Activated CD4-positive, alpha-beta memory T cell treated with anti-CD3 and anti-CD28 coated beads, Interleukin-2, amount 10 ng/mL, durations not matched to agents 7 days and 5 days (primary cell): ENCODE measurements at regions not wholly inside any gene's neighbourhood (a gene's known extent, or its start where the extent isn't known, plus 50 kb on each side); places are given as distances from the start of the nearest gene placed in this dataset.

Experiments
- CTCF ChIA-PET: fragments of 350-600 bp; sonication (Branson Sonifier 250); formaldehyde crosslinking; loops from one replicate; lab custom pipeline; 2021; ENCODE audit warnings: antibody characterized with exemption, inconsistent platforms; lab: Charles Lee
- POLR2A ChIA-PET: fragments of 350-600 bp; sonication (Branson Sonifier 250); formaldehyde crosslinking; loops from one replicate; lab custom pipeline; 2021; ENCODE audit warnings: antibody characterized with exemption; lab: Charles Lee
- DNase-seq: peaks from one replicate; pipeline ENCODE4 v3.0.0-alpha.2; 2020
- H3K27ac Mint-ChIP-seq: one replicate; pipeline ENCODE4 v1.8.0; 2021; ENCODE audit warnings: mild to moderate bottlenecking, mixed read lengths
- H3K27me3 Mint-ChIP-seq: one replicate; pipeline ENCODE4 v1.8.0; 2021; ENCODE audit warnings: mixed read lengths
- H3K36me3 Mint-ChIP-seq: one replicate; pipeline ENCODE4 v1.8.0; 2021; ENCODE audit warnings: low read depth, mixed read lengths
- H3K4me1 Mint-ChIP-seq: one replicate; pipeline ENCODE4 v1.8.0; 2021; ENCODE audit warnings: mixed read lengths
- H3K4me3 Mint-ChIP-seq: one replicate; pipeline ENCODE4 v1.8.0; 2021; ENCODE audit warnings: mild to moderate bottlenecking, mixed read lengths
- H3K9me3 Mint-ChIP-seq: one replicate; pipeline ENCODE4 v1.8.0; 2021; ENCODE audit warnings: mixed read lengths

DNA sequence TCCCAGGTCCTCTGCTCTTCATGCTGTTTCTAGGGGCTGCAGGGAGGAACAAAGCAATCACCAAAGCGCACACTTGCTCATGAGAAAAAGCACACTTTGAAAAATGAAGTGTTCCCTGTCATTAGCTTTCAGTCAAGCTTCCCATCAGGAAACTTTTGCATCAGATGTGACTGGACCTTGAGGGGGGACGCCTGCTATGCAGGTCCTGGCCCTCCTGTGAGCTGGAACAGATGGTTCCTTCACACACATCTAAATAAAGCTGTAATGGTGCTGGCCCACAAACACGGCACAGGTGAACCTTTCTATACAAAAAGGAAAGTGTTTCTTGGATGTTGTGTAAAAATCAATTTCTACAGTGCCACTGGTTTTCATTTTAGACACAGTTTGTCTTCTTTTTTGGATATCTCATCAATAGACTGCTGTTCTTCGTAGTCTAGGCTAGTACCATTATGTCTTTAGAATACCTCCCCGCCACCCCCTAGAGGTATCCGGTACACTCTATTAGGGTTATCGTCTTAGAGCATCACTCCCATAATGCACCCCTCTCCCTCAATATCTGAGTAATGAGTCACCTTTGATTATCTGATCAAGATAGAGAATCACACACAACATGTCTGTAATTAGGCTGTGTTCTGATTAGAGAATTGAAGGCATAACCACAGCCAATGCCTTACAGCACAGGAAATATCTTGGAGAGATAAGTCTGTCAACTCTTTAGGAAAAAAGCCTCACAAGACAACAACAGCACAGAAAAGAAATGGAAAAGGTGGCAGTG lies 266.3 kb downstream of the TLR4 start:
- Mint-ChIP-seq H3K27ac (no peak overlapping the region), H3K9me3 (no peaks in the 10 kb centered on the region), H3K36me3 (no peaks in the 10 kb centered on the region), H3K4me1 (no peaks in the 10 kb centered on the region), H3K4me3 (no peak overlapping the region), H3K27me3 (no peaks in the 10 kb centered on the region)
- no peak for DNase-seq
- CTCF ChIA-PET: no interaction called here
- POLR2A ChIA-PET: no interaction called here

DNA sequence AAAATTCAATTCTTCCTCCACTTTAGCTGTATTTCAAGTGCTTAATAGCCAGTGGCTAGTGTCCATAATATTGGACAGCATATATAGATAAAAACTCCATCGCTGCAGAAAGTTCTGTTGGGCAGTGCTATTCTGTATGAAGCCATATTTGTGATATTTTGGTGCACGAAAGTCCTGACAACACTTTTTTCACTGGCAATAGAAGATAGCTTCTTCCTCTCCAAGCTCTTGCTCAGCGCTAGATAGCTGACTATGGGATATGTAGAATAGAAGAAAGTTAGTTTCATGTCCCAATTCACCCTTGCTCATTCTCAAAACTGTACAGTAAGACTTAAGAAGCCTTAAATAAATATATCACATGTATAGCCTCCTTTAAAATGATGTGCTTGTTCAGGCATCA lies 269.9 kb downstream of the TLR4 start:
- H3K4me3 Mint-ChIP-seq: no peak overlapping the region
- CTCF ChIA-PET: no interaction called here
- POLR2A ChIA-PET: no interaction called here

DNA sequence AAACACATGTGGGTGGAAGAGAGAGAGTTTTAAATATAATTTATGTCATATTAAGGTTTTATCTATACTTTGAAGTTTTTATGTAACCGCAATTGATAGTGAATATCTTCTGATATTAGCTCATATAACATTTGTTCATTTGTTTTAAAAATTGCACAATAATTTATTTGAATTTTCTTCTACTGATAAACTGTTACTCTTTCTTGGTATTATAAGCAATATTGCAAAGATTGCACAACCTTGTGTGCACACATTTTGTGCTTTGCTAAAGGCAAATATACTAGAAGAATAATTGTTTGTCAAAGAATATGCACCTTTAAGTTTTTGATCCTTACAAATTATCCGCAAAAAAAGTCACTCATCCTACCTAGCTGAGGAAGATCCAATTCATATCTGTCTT lies 275.7 kb downstream of the TLR4 start:
- CTCF ChIA-PET: no interaction called here
- Mint-ChIP-seq H3K4me3 (no peak overlapping the region), H3K9me3 (no peaks in the 10 kb centered on the region), H3K4me1 (no peaks in the 10 kb centered on the region), H3K27ac (no peak overlapping the region), H3K36me3 (no peaks in the 10 kb centered on the region), H3K27me3 (no peaks in the 10 kb centered on the region)
- DNase-seq: no peak
- POLR2A ChIA-PET: no interaction called here

More for the DNA sequence above, 269.9 kb downstream of the TLR4 start:
- Mint-ChIP-seq H3K9me3 (no peaks in the 10 kb centered on the region), H3K27me3 (no peaks in the 10 kb centered on the region), H3K36me3 (no peaks in the 10 kb centered on the region), H3K4me1 (no peaks in the 10 kb centered on the region), H3K27ac (no peak overlapping the region)
- no peak for DNase-seq

DNA sequence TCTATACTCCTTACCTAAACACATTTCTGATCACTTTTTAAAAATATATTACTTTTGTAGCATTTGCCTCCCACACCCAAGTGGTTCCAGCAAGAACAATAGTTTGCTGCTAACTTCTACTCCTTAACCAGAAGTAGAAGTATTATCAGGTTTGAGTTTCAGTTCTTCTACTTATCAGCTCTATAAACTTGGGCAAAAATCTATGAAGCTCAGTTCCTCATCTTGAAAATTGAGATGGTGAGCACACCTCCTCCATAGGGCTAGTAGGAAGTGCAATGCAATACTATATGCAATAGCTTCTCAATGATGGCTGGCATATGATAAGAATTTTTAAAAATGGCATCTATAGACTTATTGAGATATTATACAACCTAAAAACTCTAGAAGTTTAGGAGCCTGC lies 283.7 kb downstream of the TLR4 start:
- Mint-ChIP-seq H3K4me3 (no peak overlapping the region), H3K36me3 (no peaks in the 10 kb centered on the region), H3K9me3 (no peaks in the 10 kb centered on the region), H3K4me1 (no peaks in the 10 kb centered on the region), H3K27ac (no peak overlapping the region), H3K27me3 (no peaks in the 10 kb centered on the region)
- ChIA-PET CTCF (no interaction called here), POLR2A (no interaction called here)
- DNase-seq: no peak

DNA sequence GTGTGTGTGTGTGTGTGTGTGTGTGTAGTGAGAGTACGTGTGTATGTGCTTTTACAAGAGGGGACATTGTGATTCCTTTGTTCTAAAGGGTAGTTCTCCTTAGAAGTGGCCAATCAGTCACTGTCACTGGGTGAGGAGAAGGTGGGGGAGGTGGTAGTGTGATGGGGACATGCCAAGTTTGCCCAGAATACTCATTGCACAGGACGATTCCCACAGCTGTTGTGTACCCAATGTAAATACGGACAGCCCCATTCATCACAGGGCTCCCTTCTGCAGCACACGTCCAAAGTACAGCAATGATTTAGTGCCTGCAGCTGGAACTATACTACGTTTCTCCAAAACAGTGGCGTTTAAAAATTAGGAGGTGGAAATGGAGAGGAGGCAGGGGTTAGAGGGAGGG lies 287.8 kb downstream of the TLR4 start:
- POLR2A ChIA-PET: no interaction called here
- Mint-ChIP-seq H3K4me1 (no peaks in the 10 kb centered on the region), H3K36me3 (no peaks in the 10 kb centered on the region), H3K27ac (no peak overlapping the region), H3K27me3 (no peaks in the 10 kb centered on the region), H3K9me3 (no peaks in the 10 kb centered on the region), H3K4me3 (no peak overlapping the region)
- CTCF ChIA-PET: no interaction called here
- DNase-seq: no peak

DNA sequence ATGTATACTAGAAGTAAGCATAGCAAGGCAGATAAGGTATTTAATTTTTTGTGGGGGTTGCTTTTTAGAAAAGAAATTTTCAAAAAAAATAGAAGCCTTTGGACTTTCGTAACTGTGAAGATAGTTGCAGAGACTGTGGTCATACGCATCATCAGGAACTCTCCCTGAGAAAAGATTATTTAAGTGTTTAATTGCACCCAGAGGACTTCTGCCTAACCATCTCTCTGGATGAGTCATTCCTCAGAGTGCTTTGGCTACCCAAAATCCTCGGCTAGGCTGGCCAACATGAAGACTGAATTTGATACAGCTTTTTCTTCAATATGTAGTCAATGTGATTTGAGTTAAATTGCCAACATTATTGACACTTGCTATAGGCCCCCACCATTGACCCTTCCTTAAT lies 296.4 kb downstream of the TLR4 start:
- POLR2A ChIA-PET: no interaction called here

DNA sequence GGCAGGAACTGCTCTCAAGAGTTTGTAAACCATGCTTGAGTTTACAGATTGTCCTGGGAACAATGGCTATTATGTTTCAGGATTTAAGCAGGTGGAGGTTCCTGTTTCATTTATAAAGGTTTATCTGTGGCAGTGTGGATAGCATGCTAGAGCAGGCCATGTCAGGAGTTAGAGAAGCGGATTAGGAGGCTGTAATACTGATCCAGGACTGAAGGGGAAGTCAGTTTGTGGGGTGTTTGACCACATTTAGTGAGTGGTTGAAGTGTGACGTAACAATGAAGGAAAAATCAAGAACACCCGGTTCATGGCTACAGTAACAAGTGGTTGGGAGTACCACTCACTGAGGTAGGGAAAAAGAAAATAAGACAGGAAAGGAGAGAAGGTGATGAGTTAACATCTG lies 299.0 kb downstream of the TLR4 start:
- Mint-ChIP-seq H3K4me3 (no peak overlapping the region), H3K27ac (no peak overlapping the region), H3K27me3 (no peaks in the 10 kb centered on the region), H3K9me3 (no peaks in the 10 kb centered on the region), H3K4me1 (peaks cover 5% of the 10 kb centered on the region), H3K36me3 (no peaks in the 10 kb centered on the region)
- ChIA-PET POLR2A (no interaction called here), CTCF (no interaction called here)
- DNase-seq: no peak

More for the DNA sequence above, 296.4 kb downstream of the TLR4 start:
- H3K4me3 Mint-ChIP-seq: no peak overlapping the region
- no peak for DNase-seq
- CTCF ChIA-PET: no interaction called here
- no peaks in the 10 kb centered on the region for H3K27me3 Mint-ChIP-seq
- H3K27ac Mint-ChIP-seq: no peak overlapping the region
- no peaks in the 10 kb centered on the region for H3K36me3 Mint-ChIP-seq
- no peaks in the 10 kb centered on the region for H3K9me3 Mint-ChIP-seq
- H3K4me1 Mint-ChIP-seq: peaks cover 5% of the 10 kb centered on the region

DNA sequence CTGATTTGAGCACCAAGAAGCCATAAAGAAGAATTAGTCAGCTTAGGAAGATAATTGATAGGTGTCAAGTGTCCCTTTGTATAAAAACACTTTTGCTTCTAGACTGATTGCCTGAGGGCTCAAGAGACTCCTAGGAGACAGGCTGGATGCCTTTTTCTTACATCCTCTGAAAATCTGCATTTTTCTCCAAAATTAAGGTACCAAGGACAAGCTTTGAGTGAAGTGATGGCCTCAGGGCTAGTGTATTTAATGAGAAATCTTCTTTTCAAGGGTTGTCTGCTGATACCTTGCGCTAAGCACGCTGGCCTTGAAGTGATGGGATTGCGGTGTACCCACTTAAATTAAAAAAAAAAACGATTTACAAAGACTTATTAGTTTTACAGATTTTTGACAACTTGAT lies 304.0 kb downstream of the TLR4 start:
- CTCF ChIA-PET: no interaction called here
- Mint-ChIP-seq H3K27ac (no peak overlapping the region), H3K27me3 (peaks cover 2% of the 10 kb centered on the region), H3K36me3 (no peaks in the 10 kb centered on the region), H3K4me1 (peaks cover 4% of the 10 kb centered on the region), H3K9me3 (no peaks in the 10 kb centered on the region), H3K4me3 (no peak overlapping the region)
- POLR2A ChIA-PET: no interaction called here
- DNase-seq: no peak

DNA sequence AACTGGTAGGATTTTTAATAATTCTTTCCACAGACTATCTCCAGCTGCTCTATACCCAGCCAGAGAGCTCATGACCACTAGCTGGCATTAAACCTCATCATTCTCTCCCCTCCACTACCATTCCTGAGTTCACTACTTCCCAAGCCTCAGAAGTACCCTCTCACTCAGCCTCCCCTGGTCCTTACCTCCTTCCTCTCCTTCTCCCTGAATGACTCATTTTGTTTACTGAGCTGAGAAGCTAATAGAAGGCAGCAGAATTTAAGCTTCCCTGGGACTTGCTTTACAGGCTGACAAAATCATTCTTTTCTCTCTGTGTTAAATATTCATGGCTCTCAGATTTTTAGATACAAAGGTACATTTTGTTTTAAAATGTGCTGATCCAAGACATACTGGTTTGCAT lies 305.4 kb downstream of the TLR4 start:
- H3K27ac Mint-ChIP-seq: no peak overlapping the region
- ChIA-PET CTCF (no interaction called here), POLR2A (no interaction called here)
- no peak overlapping the region for H3K4me3 Mint-ChIP-seq
- no peaks in the 10 kb centered on the region for H3K4me1 Mint-ChIP-seq
- H3K27me3 Mint-ChIP-seq: peaks cover 2% of the 10 kb centered on the region
- DNase-seq: no peak
- no peaks in the 10 kb centered on the region for H3K36me3 Mint-ChIP-seq
- no peaks in the 10 kb centered on the region for H3K9me3 Mint-ChIP-seq

DNA sequence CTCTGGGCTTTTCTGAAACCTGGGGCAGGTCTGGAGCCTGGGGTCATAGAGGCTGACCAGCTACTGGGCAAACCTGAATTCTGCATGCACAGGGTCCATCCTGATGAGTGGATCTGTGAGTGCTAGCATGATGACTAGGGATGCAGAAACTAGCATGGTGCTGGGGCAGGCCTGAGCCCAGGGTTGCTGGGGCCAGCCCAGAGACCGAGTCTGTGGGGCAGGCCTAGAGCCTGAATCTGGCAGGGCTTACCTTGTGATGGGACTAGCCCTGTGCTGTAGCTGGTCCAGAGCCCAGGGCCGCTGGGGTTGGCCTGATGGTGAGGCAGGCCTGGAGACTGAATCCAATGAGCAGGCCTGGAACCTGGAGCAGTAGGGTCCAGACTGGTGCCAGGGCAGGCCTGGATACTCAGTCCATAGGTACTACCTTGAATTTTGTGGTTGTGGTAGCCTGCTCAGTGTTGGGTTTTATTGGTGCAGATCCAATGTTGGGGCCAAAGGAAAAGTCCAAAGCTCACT lies 313.5 kb downstream of the TLR4 start:
- no peak overlapping the region for H3K4me3 Mint-ChIP-seq
- peaks cover 2% of the 10 kb centered on the region for H3K9me3 Mint-ChIP-seq
- POLR2A ChIA-PET: no interaction called here
- CTCF ChIA-PET: no interaction called here
- no peaks in the 10 kb centered on the region for H3K36me3 Mint-ChIP-seq
- DNase-seq: no peak
- H3K4me1 Mint-ChIP-seq: no peaks in the 10 kb centered on the region
- no peak overlapping the region for H3K27ac Mint-ChIP-seq
- H3K27me3 Mint-ChIP-seq: no peaks in the 10 kb centered on the region

DNA sequence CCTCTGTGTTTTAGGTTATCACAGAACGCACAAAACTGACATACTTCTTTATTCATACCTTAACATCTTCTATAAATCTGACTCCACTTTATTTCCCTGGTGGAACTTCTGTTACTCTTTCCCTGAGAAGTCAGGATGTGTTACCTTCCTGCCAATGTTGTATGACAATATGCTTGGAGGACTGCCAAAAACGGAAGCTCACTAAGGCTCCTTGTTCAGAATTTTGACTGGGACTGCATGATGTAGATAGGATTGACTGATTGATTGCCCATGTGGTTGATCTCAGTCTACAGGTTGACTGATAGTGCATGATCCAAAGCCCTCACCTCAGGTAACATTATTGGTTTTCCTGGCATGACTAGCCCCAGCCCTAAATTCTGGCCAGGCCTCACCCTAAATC lies 319.4 kb downstream of the TLR4 start:
- no peaks in the 10 kb centered on the region for H3K4me1 Mint-ChIP-seq
- no peaks in the 10 kb centered on the region for H3K27me3 Mint-ChIP-seq
- H3K36me3 Mint-ChIP-seq: no peaks in the 10 kb centered on the region
- no peak overlapping the region for H3K4me3 Mint-ChIP-seq
- ChIA-PET CTCF (no interaction called here), POLR2A (no interaction called here)
- DNase-seq: no peak
- H3K9me3 Mint-ChIP-seq: peaks cover 2% of the 10 kb centered on the region
- no peak overlapping the region for H3K27ac Mint-ChIP-seq

DNA sequence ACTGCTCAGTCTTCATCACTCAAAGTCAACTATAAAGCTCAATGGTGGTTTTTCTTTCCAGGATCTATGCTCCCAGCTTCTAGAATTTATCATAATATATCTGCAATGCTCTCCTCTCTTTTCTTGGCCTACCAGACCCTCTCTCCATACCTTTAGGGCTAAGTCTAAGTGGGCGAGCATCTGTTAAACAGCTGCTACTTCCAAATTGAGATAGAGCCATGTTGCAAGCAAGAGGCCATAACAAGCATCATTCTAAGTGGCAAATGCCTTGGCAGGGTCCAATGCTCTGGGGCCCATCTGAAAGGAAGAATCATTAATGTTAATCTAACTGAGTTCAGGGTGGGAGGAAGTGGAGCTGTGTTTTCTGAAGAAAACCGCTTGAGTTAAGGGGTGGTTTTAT lies 324.0 kb downstream of the TLR4 start:
- Mint-ChIP-seq H3K9me3 (peaks cover 4% of the 10 kb centered on the region), H3K4me1 (no peaks in the 10 kb centered on the region), H3K27me3 (no peaks in the 10 kb centered on the region), H3K4me3 (no peak overlapping the region), H3K36me3 (no peaks in the 10 kb centered on the region), H3K27ac (no peak overlapping the region)
- ChIA-PET POLR2A (no interaction called here), CTCF (no interaction called here)
- no peak for DNase-seq

DNA sequence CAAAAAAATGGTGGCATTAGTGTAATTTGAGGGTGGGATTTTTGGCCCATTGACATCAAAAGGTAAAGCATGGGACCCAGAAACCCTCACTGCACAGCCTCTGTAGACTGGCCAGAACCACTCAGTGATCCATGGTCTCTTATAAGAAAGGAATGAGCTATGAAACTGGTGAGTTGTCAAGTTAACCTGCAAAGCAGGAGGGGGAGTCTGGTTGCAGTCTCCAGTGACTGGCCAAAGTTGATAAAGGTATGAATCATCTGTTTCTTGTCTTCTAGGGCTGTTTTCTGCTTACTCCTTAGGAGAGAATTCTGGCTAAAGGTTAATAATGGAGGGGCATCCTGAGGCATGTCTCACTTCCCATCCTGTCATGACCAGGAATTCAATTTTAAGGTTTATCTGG lies 325.2 kb downstream of the TLR4 start:
- no peak overlapping the region for H3K4me3 Mint-ChIP-seq
- POLR2A ChIA-PET: no interaction called here
- CTCF ChIA-PET: no interaction called here

DNA sequence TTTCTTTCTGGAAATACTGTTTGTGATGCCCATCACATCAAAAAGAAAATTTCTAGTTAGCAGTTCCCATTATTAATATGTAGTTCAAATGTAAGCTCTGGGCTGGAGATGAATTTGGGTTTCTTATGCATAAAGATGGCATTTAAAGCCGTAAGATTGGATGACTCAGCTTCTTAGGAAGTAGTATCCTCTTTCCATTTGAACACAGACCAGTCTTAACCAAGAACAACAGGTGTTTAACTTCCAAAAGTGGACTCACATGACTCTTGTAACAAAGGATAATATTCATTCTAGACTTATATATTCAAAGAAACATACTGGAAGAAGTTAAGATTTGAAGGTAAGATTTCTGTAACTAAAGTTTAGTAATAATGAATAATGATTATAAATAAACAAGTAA lies 330.5 kb downstream of the TLR4 start:
- Mint-ChIP-seq H3K4me3 (no peak overlapping the region), H3K4me1 (no peaks in the 10 kb centered on the region)

More for the DNA sequence above, 325.2 kb downstream of the TLR4 start:
- Mint-ChIP-seq H3K36me3 (no peaks in the 10 kb centered on the region), H3K4me1 (no peaks in the 10 kb centered on the region), H3K27ac (no peak overlapping the region), H3K9me3 (peaks cover 4% of the 10 kb centered on the region), H3K27me3 (no peaks in the 10 kb centered on the region)
- no peak for DNase-seq

More for the DNA sequence above, 330.5 kb downstream of the TLR4 start:
- DNase-seq: no peak
- H3K36me3 Mint-ChIP-seq: no peaks in the 10 kb centered on the region
- H3K9me3 Mint-ChIP-seq: peaks cover 1% of the 10 kb centered on the region
- ChIA-PET CTCF (no interaction called here), POLR2A (no interaction called here)
- H3K27ac Mint-ChIP-seq: no peak overlapping the region
- H3K27me3 Mint-ChIP-seq: no peaks in the 10 kb centered on the region
